ENCODE measurements at regions not wholly inside any gene's neighbourhood (a gene's known extent, or its start where the extent isn't known, plus 50 kb on each side); places are given as distances from the start of the nearest gene placed in this dataset.

- no peak overlapping the region for H3K27ac ChIP-seq
- TF ChIP-seq CTCF (IDR thresholded peaks at IDR 0.05) (no peak), ZFX (IDR thresholded peaks at IDR 0.05; ENCODE audit: borderline replicate concordance) (no peak)
Observed at GRCh38 chr11:70716986-70717775, 318.9 kb downstream of the CTTN start.

- H3K27ac ChIP-seq, result no peak overlapping the region
- no peak for TF ChIP-seq ZFX (IDR thresholded peaks at IDR 0.05; ENCODE audit: borderline replicate concordance)
- TF ChIP-seq CTCF (IDR thresholded peaks at IDR 0.05), result no peak
Observed at GRCh38 chr11:70717936-70718595, 319.7 kb downstream of the CTTN start.

- no peak overlapping the region for H3K27ac ChIP-seq
- TF ChIP-seq ZFX (IDR thresholded peaks at IDR 0.05; ENCODE audit: borderline replicate concordance), result no peak
- no peak for TF ChIP-seq CTCF (IDR thresholded peaks at IDR 0.05)
Observed at GRCh38 chr11:70719516-70719915, 321.2 kb downstream of the CTTN start.

GRCh38 chr11:70720281-70720680 lies 322.0 kb downstream of the CTTN start:
- no peak overlapping the region for H3K27ac ChIP-seq
- TF ChIP-seq ZFX (IDR thresholded peaks at IDR 0.05; ENCODE audit: borderline replicate concordance) (no peak), CTCF (IDR thresholded peaks at IDR 0.05) (no peak)

- no peak for TF ChIP-seq ZFX (IDR thresholded peaks at IDR 0.05; ENCODE audit: borderline replicate concordance)
- H3K27ac ChIP-seq, result no peak overlapping the region
Observed at GRCh38 chr11:70721006-70721405, 322.7 kb downstream of the CTTN start.

- no peak overlapping the region for H3K27ac ChIP-seq
- TF ChIP-seq ZFX (IDR thresholded peaks at IDR 0.05; ENCODE audit: borderline replicate concordance), result no peak
- TF ChIP-seq CTCF (IDR thresholded peaks at IDR 0.05), result no peak
Observed at GRCh38 chr11:70725278-70725677, 326.9 kb downstream of the CTTN start.

GRCh38 chr11:70725739-70726138 lies 327.4 kb downstream of the CTTN start:
- H3K27ac ChIP-seq, result no peak overlapping the region
- TF ChIP-seq CTCF (IDR thresholded peaks at IDR 0.05) (no peak), ZFX (IDR thresholded peaks at IDR 0.05; ENCODE audit: borderline replicate concordance) (no peak)
